ENCODE measurements at regions not wholly inside any gene's neighbourhood (a gene's known extent, or its start where the extent isn't known, plus 50 kb on each side); places are given as distances from the start of the nearest gene placed in this dataset.
A peak's percentile ranks its signal among the peaks of the same experiment; 100 is the strongest.

DNA sequence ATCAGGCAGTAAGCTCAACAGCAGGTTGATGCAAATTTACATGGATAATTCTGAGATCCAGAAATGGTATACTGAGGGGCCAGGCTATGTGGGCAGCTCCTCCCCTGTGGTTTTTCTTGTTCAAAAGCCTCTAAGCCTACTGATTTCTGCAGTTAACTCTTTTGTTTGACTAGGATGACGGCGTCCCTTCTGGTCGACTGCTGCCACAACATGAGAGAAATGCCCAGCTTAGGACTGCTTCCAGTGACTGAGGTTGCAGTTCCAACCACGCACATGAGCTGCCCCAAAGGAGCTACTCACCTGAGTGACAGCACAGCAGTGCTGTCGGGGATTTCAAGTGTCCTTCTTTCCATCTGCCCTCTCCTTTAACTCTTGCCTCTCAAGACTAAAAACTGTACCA lies 973.0 kb upstream of the GHITM start:
- H3K27me3 ChIP-seq (ENCODE audit: insufficient read depth, low read length): no peaks in the 10 kb centered on the region; the same call in 1 of the 2 replicates
- no peak overlapping the region for H3K4me2 ChIP-seq (ENCODE audit: low read length)
- no peaks in the 10 kb centered on the region for H3K36me3 ChIP-seq (ENCODE audit: insufficient read depth, low read length)
- H3K27ac ChIP-seq (ENCODE audit: low read depth, low read length, poor library complexity, severe bottlenecking): no peak overlapping the region
- no peaks in the 10 kb centered on the region for H4K20me1 ChIP-seq (ENCODE audit: insufficient read depth, low read length)
- no peak overlapping the region for H2AFZ ChIP-seq (ENCODE audit: low read length)
- H3K9ac ChIP-seq (ENCODE audit: low read length): no peak overlapping the region
- H3K9me2 ChIP-seq (ENCODE audit: low read depth, low read length): no peaks in the 10 kb centered on the region
- H3K79me2 ChIP-seq (ENCODE audit: insufficient read depth, low read length): no peaks in the 10 kb centered on the region
- H3K9me3 ChIP-seq (ENCODE audit: low read length): no peaks in the 10 kb centered on the region
- H3F3A ChIP-seq (ENCODE audit: insufficient read depth, low read length): no peaks in the 10 kb centered on the region
- H3K4me3 ChIP-seq (ENCODE audit: low read depth, low read length, poor library complexity, severe bottlenecking): no peak overlapping the region
- TF ChIP-seq EZH2 (IDR thresholded peaks at IDR 0.05; ENCODE audit: borderline replicate concordance, low read length): no peak
- TF ChIP-seq, protein P1, sequence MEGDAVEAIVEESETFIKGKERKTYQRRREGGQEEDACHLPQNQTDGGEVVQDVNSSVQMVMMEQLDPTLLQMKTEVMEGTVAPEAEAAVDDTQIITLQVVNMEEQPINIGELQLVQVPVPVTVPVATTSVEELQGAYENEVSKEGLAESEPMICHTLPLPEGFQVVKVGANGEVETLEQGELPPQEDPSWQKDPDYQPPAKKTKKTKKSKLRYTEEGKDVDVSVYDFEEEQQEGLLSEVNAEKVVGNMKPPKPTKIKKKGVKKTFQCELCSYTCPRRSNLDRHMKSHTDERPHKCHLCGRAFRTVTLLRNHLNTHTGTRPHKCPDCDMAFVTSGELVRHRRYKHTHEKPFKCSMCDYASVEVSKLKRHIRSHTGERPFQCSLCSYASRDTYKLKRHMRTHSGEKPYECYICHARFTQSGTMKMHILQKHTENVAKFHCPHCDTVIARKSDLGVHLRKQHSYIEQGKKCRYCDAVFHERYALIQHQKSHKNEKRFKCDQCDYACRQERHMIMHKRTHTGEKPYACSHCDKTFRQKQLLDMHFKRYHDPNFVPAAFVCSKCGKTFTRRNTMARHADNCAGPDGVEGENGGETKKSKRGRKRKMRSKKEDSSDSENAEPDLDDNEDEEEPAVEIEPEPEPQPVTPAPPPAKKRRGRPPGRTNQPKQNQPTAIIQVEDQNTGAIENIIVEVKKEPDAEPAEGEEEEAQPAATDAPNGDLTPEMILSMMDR (IDR thresholded peaks at IDR 0.05; ENCODE audit: low read length): peak; percentile 19; the same call in 1 of the 2 replicates
- H3K4me1 ChIP-seq (ENCODE audit: insufficient read depth, low read length, severe bottlenecking): no peaks in the 10 kb centered on the region

- H3K27me3 ChIP-seq (ENCODE audit: insufficient read depth, low read length): no peaks in the 10 kb centered on the region
- H3K4me2 ChIP-seq (ENCODE audit: low read length): no peak overlapping the region
- no peak for TF ChIP-seq EZH2 (IDR thresholded peaks at IDR 0.05; ENCODE audit: borderline replicate concordance, low read length)
- TF ChIP-seq, protein P1 (IDR thresholded peaks at IDR 0.05; ENCODE audit: low read length): no peak
- no peaks in the 10 kb centered on the region for H3K4me1 ChIP-seq (ENCODE audit: insufficient read depth, low read length, severe bottlenecking)
- H3K9me2 ChIP-seq (ENCODE audit: low read depth, low read length): no peaks in the 10 kb centered on the region
- no peak overlapping the region for H3K4me3 ChIP-seq (ENCODE audit: low read depth, low read length, poor library complexity, severe bottlenecking)
- no peak overlapping the region for H3K27ac ChIP-seq (ENCODE audit: low read depth, low read length, poor library complexity, severe bottlenecking)
- H3K9ac ChIP-seq (ENCODE audit: low read length): no peak overlapping the region
- no peaks in the 10 kb centered on the region for H3K9me3 ChIP-seq (ENCODE audit: low read length)
- H3K79me2 ChIP-seq (ENCODE audit: insufficient read depth, low read length): no peaks in the 10 kb centered on the region
- no peaks in the 10 kb centered on the region for H3K36me3 ChIP-seq (ENCODE audit: insufficient read depth, low read length)
- no peak overlapping the region for H2AFZ ChIP-seq (ENCODE audit: low read length)
- H3F3A ChIP-seq (ENCODE audit: insufficient read depth, low read length): no peaks in the 10 kb centered on the region
- H4K20me1 ChIP-seq (ENCODE audit: insufficient read depth, low read length): no peaks in the 10 kb centered on the region
Measured at GRCh38 chr10:83167081-83167480, 972.2 kb upstream of the GHITM start.

- Histone ChIP-seq H3K4me3 (ENCODE audit: low read depth, low read length, poor library complexity, severe bottlenecking) (no peak overlapping the region), H4K20me1 (ENCODE audit: insufficient read depth, low read length) (no peaks in the 10 kb centered on the region), H3K27me3 (ENCODE audit: insufficient read depth, low read length) (no peaks in the 10 kb centered on the region), H3K9ac (ENCODE audit: low read length) (no peak overlapping the region), H3K9me3 (ENCODE audit: low read length) (no peaks in the 10 kb centered on the region), H3K36me3 (ENCODE audit: insufficient read depth, low read length) (no peaks in the 10 kb centered on the region), H3F3A (ENCODE audit: insufficient read depth, low read length) (no peaks in the 10 kb centered on the region), H2AFZ (ENCODE audit: low read length) (no peak overlapping the region), H3K27ac (ENCODE audit: low read depth, low read length, poor library complexity, severe bottlenecking) (no peak overlapping the region), H3K4me2 (ENCODE audit: low read length) (no peak overlapping the region), H3K4me1 (ENCODE audit: insufficient read depth, low read length, severe bottlenecking) (no peaks in the 10 kb centered on the region), H3K79me2 (ENCODE audit: insufficient read depth, low read length) (no peaks in the 10 kb centered on the region), H3K9me2 (ENCODE audit: low read depth, low read length) (no peaks in the 10 kb centered on the region)
- TF ChIP-seq, protein P1 (IDR thresholded peaks at IDR 0.05; ENCODE audit: low read length): no peak
- no peak for TF ChIP-seq EZH2 (IDR thresholded peaks at IDR 0.05; ENCODE audit: borderline replicate concordance, low read length)
Measured at GRCh38 chr10:83176901-83177300, 962.4 kb upstream of the GHITM start.

Data from OCI-LY1 (cell line).